H1 (cell line): ENCODE measurements at regions not wholly inside any gene's neighbourhood (a gene's known extent, or its start where the extent isn't known, plus 50 kb on each side); places are given as distances from the start of the nearest gene placed in this dataset.

Experiments
- SUZ12 ChIP-seq: fragments of 200-600 bp; sonication (generic); IDR thresholded peaks from 2 replicates; pipeline ENCODE4 v1.6.1; 2012; ENCODE audit warnings: mild to moderate bottlenecking, inconsistent platforms, low read length, moderate library complexity, mixed read lengths

- TF ChIP-seq SUZ12: no peak
- TF ChIP-seq, all 59 proteins: peak for 0
Observed at GRCh38 chr5:106680330-106680729, 990.4 kb downstream of the EFNA5 start (continued).
